Mesodermal cell (in vitro differentiated cells): ENCODE measurements at regions not wholly inside any gene's neighbourhood (a gene's known extent, or its start where the extent isn't known, plus 50 kb on each side); places are given as distances from the start of the nearest gene placed in this dataset.
"Not testable (repeated sequence)": the region's sequence is repeated elsewhere in the genome, so short reads cannot be mapped to it uniquely, and the experiment has no call there.

Source experiments
- H3K27ac ChIP-seq: 2 replicates; pipeline ENCODE4 v1.7.0; 2013; ENCODE audit warnings: mild to moderate bottlenecking, low read depth, low read length, moderate library complexity; ENCODE audit not compliant: severe bottlenecking
- H3K36me3 ChIP-seq: 2 replicates; pipeline ENCODE4 v1.7.1; 2013; ENCODE audit warnings: mild to moderate bottlenecking, low read length, moderate library complexity; ENCODE audit not compliant: control insufficient read depth, insufficient read depth
- H3K4me1 ChIP-seq: one replicate; pipeline ENCODE4 v1.7.1; 2013; ENCODE audit warnings: mild to moderate bottlenecking, low read length; ENCODE audit not compliant: insufficient read depth, control insufficient read depth, poor library complexity, severe bottlenecking
- H3K4me3 ChIP-seq: 2 replicates; pipeline ENCODE4 v1.7.0; 2013; ENCODE audit warnings: low read length, control low read depth, mild to moderate bottlenecking; ENCODE audit not compliant: insufficient read depth, poor library complexity, severe bottlenecking; ENCODE audit errors: extremely low read depth
- H3K9me3 ChIP-seq: 2 replicates; pipeline ENCODE4 v1.7.1; 2013; ENCODE audit warnings: mild to moderate bottlenecking, low read length, moderate library complexity; ENCODE audit not compliant: control insufficient read depth
- WGBS, 2 experiments: methylation state at CpG; one replicate each; pipeline ENCODE4 v1.1.5; 2013; ENCODE audit warnings: missing lambda C conversion rate in 2 of 2; ENCODE audit not compliant: insufficient coverage in 2 of 2; 5-methylcytosine and 5-hydroxymethylcytosine counted together

- Histone ChIP-seq H3K27ac (no peak overlapping the region), H3K4me1 (no peaks in the 10 kb centered on the region), H3K9me3 (no peaks in the 10 kb centered on the region), H3K36me3 (no peaks in the 10 kb centered on the region), H3K4me3 (no peak overlapping the region)
- WGBS, 2 experiments, result 60 to 92% methylated on average over 1 to 2 of the region's 3 CpGs
Measured at GRCh38 chr4:159864337-159864736, 761.5 kb downstream of the RAPGEF2 start.

GRCh38 chr4:159867673-159868072 lies 764.8 kb downstream of the RAPGEF2 start:
- H3K27ac ChIP-seq, result no peak overlapping the region
- no peaks in the 10 kb centered on the region for H3K36me3 ChIP-seq
- no peaks in the 10 kb centered on the region for H3K9me3 ChIP-seq
- H3K4me1 ChIP-seq, result no peaks in the 10 kb centered on the region
- no CpG with 5 or more reads among the region's 1 CpG for WGBS, 2 experiments
- H3K4me3 ChIP-seq, result no peak overlapping the region

GRCh38 chr4:159868936-159869335 lies 766.1 kb downstream of the RAPGEF2 start:
- H3K9me3 ChIP-seq, H3K27ac ChIP-seq, H3K4me1 ChIP-seq, H3K36me3 ChIP-seq, H3K4me3 ChIP-seq: not testable (repeated sequence)
- WGBS, 2 experiments, result 91 to 96% methylated on average over 7 to 19 of the region's 23 CpGs

GRCh38 chr4:159871141-159871540 lies 768.3 kb downstream of the RAPGEF2 start:
- Histone ChIP-seq H3K27ac (no peak overlapping the region), H3K9me3 (no peaks in the 10 kb centered on the region), H3K4me1 (no peaks in the 10 kb centered on the region), H3K36me3 (no peaks in the 10 kb centered on the region), H3K4me3 (no peak overlapping the region)
- WGBS, 2 experiments, result no CpG with 5 or more reads among the region's 1 CpG

- H3K4me3 ChIP-seq, result no peak overlapping the region
- 83% methylated on average over 1 of the region's 3 CpGs; no CpG with 5 or more reads in 1 of the 2 experiments for WGBS, 2 experiments
- H3K9me3 ChIP-seq, result peaks cover 4% of the 10 kb centered on the region
- no peaks in the 10 kb centered on the region for H3K4me1 ChIP-seq
- H3K36me3 ChIP-seq, result no peaks in the 10 kb centered on the region
- H3K27ac ChIP-seq, result no peak overlapping the region
Measured at GRCh38 chr4:159881158-159881557, 778.3 kb downstream of the RAPGEF2 start.

- 100% methylated on average over 1 of the region's 4 CpGs; no CpG with 5 or more reads in 1 of the 2 experiments for WGBS, 2 experiments
- H3K36me3 ChIP-seq, result no peaks in the 10 kb centered on the region
- no peak overlapping the region for H3K4me3 ChIP-seq
- peaks cover 5% of the 10 kb centered on the region for H3K9me3 ChIP-seq
- H3K4me1 ChIP-seq, result no peaks in the 10 kb centered on the region
- no peak overlapping the region for H3K27ac ChIP-seq
Measured at GRCh38 chr4:159884989-159885388, 782.1 kb downstream of the RAPGEF2 start.

GRCh38 chr4:159899596-159899995 lies 796.7 kb downstream of the RAPGEF2 start:
- H3K27ac ChIP-seq, result no peak overlapping the region
- WGBS, 2 experiments, result 90% methylated on average over 2 of the region's 4 CpGs; no CpG with 5 or more reads in 1 of the 2 experiments
- no peaks in the 10 kb centered on the region for H3K4me1 ChIP-seq
- no peaks in the 10 kb centered on the region for H3K36me3 ChIP-seq
- no peaks in the 10 kb centered on the region for H3K9me3 ChIP-seq
- H3K4me3 ChIP-seq, result no peak overlapping the region

- Histone ChIP-seq H3K4me1 (no peaks in the 10 kb centered on the region), H3K27ac (no peak overlapping the region), H3K36me3 (no peaks in the 10 kb centered on the region), H3K9me3 (no peaks in the 10 kb centered on the region), H3K4me3 (no peak overlapping the region)
- WGBS, 2 experiments, result no CpG with 5 or more reads among the region's 1 CpG
Measured at GRCh38 chr4:159900562-159900961, 797.7 kb downstream of the RAPGEF2 start.

GRCh38 chr4:159902648-159903047 lies 799.8 kb downstream of the RAPGEF2 start:
- H3K4me3 ChIP-seq, result no peak overlapping the region
- no peaks in the 10 kb centered on the region for H3K4me1 ChIP-seq
- H3K9me3 ChIP-seq, result no peaks in the 10 kb centered on the region
- no peak overlapping the region for H3K27ac ChIP-seq
- 0% methylated on average over 1 of the region's 1 CpG for WGBS, 2 experiments
- H3K36me3 ChIP-seq, result no peaks in the 10 kb centered on the region

- no peaks in the 10 kb centered on the region for H3K4me1 ChIP-seq
- no peaks in the 10 kb centered on the region for H3K36me3 ChIP-seq
- H3K9me3 ChIP-seq, result no peaks in the 10 kb centered on the region
- no peak overlapping the region for H3K27ac ChIP-seq
- WGBS, 2 experiments, result 80 to 91% methylated on average over 1 of the region's 2 CpGs
- no peak overlapping the region for H3K4me3 ChIP-seq
Measured at GRCh38 chr4:159904906-159905305, 802.0 kb downstream of the RAPGEF2 start.

- Histone ChIP-seq H3K4me3 (no peak overlapping the region), H3K27ac (no peak overlapping the region), H3K4me1 (no peaks in the 10 kb centered on the region), H3K36me3 (no peaks in the 10 kb centered on the region), H3K9me3 (no peaks in the 10 kb centered on the region)
Measured at GRCh38 chr4:159906051-159906450, 803.2 kb downstream of the RAPGEF2 start.

- Histone ChIP-seq H3K27ac (no peak overlapping the region), H3K9me3 (no peaks in the 10 kb centered on the region), H3K4me3 (no peak overlapping the region), H3K36me3 (no peaks in the 10 kb centered on the region), H3K4me1 (no peaks in the 10 kb centered on the region)
Measured at GRCh38 chr4:159906517-159906916, 803.6 kb downstream of the RAPGEF2 start.
